GM21367 (cell line): ENCODE measurements at regions not wholly inside any gene's neighbourhood (a gene's known extent, or its start where the extent isn't known, plus 50 kb on each side); places are given as distances from the start of the nearest gene placed in this dataset.

Experiments used
- ATAC-seq: cut with Tn5 transposase; IDR thresholded peaks from one replicate; pipeline ENCODE4 v1.9.1; 2021; ENCODE audit not compliant: unreplicated experiment

DNA sequence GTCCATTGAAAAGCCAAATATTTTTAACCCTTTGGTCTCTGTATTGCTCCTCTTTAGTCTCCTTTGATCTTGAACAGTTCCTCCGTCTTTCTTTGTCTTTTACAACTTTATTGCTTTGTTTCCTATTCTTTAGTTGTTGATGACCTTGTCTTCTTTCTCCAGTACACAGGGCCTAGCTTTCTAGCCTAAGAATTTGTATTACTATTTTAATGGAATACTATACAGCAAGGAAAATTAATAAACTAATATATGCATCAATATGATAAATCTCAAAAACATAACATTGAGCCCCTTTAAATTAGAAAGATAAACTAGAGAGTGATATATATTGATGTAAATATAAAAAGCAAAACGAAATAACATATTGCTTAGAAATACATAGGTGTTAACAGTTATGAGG is 88.7 kb downstream of the NR1D2 start:
- ATAC-seq = no peak

DNA sequence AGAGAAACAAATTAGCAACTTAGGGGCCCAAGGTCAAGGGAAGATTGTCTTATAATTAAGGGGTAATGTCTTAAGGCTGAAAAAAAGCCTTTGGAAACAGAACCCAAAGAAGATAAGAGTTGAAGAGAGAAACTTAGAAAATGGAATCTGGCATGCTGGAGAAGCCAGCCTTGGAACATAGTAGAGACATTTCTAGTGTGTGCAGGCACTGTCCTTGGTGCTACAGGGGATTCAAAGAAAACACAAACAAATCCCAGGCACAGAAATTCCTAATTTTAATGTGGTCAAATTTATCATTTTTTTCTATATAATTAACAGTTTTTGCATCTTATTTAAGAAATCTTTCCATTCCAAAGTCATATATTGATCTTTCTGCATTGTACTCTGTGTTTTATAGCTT is 89.4 kb downstream of the NR1D2 start:
- no peak for ATAC-seq

DNA sequence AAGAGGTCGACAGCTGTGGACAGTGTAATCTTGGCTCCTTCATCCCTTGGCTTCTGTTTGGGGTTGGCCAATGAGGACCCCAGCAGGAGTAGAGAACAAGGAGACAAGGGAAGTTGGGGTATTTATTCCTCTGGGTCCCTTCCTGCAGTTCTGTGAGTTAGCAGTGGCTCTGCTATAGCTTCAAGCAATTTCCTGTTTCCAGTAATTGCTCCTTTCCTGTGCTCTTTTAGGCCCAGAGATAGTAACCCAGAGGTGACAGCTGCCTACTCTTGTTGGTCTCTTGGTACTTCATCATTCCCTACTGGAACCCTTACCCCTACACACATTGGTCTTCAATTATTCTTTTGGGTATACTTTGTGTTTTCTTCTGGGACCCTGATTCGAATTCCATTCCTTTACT is 92.9 kb downstream of the NR1D2 start:
- ATAC-seq = no peak

DNA sequence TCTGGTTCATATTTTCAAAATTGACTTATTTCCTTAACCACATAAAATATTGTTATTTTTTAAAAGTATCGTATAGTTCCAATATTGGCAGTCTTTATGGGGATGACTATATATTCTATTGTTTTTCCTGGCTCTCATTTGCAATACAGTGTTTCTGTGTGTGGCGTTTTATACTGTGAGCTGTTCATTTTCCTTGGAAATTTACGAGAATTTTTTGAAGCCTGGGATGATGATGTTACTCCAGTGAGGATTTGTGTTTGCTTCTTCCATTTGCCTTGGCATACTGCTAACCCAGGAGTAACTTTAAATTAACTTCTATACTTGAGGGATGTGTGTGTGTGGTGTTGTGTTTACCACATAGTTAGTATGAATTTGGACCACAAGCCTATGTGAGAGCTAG is 95.2 kb downstream of the NR1D2 start:
- ATAC-seq = no peak

DNA sequence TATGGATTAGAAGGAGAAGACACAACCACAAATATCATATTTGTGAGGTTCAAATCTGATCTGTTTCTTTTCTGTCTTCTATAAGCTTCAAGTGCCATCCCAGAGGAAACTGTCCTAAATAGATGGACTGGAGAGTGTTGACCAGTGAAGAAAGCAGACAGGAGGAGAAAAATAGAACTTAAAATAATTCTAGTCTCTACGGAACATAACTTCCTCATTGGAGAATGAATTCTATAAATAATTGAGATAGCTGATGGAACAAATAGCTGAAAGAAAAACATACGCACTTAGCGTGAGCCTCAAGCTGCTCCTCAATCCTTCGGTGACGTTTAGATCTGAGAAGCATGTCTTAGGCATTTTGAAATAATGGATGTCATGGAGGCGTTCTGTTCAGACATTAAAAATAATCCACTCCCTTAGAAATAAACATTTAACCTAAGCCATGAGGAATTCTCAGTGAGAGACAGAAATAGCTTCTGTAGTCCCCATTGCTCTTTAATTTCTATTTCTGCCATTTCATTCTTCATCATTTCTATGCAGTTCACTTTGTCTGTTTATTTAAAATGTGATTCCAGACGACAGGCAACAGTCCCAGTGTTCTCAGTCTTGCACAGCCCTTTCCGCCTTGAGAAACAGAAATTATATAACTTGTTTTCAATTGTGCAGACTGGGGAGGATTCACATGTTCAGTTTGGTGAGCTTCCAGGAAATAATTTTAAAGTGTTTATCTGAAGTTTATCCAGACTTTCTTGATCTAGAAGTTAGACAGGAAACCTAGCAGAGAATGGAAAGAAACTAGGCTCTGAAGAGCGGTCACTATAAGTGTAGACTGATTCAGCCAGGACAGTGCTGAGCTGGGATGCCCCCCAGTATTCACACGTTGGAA is 97.3 kb downstream of the NR1D2 start:
- ATAC-seq = no peak

DNA sequence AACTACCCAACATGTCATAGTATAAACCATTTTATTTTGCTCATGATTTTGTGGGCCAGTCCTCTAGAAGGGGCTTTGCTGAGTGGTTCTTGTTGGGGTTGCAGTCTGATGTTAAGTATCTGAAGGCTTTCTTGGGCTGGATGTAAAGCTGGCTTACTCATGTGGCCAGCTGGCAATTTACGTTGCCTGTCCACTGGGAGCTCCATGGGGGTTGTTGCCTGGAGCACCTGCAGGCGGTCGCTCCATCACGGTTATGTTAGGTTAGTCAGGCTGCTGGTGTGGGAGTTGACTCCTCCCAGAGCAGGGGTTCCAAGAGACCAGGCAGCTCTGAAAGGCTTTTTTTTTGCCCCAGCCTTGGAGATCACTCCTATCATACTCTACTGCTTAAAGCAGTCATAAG is 98.1 kb downstream of the NR1D2 start:
- ATAC-seq = no peak

DNA sequence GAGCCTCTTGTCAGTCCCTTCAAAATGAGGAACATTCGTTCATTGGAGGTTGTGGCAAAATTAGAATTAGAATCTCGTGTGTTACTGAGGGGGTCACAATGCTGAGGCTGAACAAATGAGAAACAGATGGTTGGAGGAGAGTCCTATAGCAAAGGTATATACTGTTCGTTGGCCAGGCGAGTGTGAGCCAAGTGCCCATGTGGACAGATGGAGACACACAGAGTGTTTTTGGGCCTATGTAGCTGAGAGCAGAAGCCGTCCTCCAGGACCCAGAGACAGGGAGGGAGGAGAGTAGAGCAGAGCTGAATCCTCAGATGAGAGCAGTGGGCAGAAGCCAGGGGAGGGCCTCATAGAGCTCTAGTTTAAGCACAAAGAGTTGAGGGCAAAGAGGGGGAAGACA is 98.9 kb downstream of the NR1D2 start:
- ATAC-seq = no peak

DNA sequence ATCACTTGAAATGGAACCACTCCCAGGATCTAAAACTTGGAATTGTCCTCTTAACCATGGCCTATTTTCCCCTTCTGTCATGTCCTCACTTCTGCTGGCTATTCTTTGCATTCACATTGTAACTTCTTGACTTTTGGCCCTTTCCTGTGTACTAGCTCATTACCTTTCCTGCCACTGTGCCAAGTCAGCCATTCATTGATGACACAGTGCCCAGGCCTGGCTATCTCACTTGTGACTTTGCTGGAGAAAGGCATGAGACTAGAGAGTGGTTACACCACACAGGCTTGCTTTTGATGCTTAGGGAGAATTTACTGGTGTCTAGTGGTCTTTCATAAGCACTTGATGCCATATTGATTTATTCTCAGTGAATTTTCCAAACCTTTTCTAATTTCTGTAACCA is 101.1 kb downstream of the NR1D2 start:
- no peak for ATAC-seq

DNA sequence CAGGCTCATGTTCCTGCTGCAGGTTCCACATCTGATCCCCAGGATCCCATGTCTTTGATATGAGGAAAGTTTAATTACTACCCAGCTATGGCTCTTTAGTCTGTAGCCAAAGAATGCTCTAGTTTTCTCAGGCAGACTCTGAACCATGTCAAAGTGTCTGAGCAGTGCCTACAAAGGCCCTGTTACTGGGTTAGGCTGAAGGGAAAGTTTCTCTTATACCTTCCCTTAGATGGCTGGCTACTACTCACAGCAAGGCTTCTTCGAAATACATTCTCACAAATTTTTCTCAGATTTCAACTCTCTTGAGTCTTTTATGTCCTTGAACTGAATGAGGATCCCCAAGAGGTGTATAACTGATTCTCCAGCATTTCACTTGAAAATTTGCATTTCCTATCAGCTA is 102.4 kb downstream of the NR1D2 start:
- peak; percentile 39 for ATAC-seq

DNA sequence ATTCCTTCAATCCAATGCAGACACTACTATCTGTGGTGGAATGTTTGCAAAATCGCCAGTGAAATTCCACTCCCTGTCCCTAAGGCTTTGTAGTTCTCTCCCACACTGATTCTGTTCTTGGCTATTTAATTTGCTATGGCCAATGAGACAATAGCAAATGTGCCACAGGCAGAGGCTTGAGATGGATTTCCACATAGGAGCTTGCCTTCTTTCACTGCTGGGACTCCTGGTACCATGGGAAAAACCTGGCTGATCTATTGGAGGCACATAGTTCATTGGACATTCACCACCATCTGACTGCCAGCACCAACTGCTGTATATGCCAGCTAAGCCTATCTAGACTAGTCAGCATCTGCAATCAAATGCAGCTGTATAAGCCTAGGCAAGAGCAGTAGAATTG is 103.8 kb downstream of the NR1D2 start:
- no peak for ATAC-seq

DNA sequence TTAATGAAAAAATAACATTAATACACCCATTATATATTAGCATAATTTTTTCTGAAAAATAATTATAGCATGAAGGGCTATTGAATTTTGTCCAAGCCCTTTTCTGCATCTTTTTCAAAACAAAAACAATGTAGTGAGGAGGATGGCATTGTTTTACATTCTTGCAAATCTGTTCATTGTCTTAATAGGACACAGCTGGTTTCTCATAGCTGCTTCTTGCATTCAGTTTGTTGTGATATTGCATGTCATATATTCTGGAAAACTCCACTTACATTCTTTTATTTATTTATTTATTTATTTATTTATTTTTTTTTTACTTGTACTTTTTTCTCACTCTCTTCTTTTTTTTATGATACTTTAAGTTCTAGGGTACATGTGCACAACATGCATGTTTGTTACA is 107.4 kb downstream of the NR1D2 start:
- no peak for ATAC-seq

DNA sequence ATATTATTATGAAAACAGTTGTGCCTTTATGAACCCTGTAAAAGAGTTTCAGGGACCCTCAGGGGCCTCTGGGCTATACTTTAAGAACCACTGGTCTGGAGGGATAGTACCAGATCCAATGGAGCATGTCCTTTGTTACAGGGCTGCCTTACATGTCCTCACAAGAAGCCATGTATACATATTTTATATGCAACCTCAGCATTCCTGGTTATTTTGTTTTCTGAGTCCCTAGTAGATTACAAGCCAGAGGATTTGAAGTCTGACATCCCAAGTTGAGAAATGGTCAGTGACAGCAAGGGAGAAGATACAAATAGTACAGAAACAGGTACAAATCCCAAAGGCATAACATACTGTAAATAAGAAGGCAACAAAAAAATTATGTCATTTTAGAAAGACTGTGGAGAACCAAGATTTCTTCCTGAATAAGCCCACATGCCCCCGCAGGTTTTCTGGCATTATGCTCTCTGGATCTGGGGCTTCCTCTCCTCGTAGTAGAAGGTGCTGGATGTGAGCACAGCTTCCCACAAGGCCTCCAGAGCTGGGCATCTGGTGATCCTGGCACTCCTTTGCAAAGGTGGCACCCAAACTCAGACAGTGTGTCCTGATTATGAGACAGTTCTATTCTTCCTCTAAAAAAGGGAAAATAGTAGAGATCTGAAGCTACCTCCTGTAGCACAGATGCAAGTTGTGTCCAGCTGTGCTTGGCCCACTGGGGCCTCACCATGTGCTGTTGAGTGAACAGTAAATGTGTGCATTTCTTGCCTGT is 114.0 kb downstream of the NR1D2 start:
- no peak for ATAC-seq

DNA sequence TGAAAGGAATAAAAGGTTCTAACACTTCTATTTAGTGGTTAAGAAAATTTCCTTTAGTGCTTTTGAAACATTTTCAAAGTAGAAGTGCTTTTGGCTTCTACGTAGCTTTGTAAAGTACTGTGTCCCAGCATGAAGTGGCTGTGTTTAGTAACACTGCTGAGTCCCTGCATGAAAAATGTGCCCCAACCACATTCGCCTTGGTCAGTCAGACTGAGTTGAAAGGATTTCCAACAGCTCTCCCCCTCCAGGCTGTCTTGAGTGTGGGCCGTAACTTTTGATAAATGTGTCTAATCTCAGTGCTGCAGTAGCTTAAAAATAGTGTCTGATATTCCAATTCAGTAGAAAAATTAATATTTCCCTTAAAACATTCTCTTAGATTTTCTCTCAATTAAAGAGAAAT is 115.0 kb downstream of the NR1D2 start:
- no peak for ATAC-seq

DNA sequence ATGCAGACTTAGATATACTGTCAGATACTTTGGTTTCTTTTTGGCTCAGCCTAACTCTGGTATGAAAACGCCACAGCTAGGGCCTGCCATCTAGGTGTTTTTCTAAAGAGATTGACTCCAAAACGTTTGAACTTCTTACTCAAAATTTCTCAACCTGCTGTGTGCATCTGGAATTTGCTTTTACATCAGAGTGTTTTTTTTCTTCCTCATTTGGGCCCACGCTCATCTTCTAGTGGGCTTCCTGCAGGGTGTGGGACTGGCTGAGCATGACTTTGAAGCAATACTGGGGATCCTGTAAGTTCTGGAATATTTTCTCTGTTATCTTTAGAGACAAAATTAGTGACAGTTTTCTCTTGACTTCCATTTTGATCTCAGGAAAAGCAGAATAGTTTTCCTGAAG is 117.8 kb downstream of the NR1D2 start:
- ATAC-seq = no peak
